ENCODE measurements at regions not wholly inside any gene's neighbourhood (a gene's known extent, or its start where the extent isn't known, plus 50 kb on each side); places are given as distances from the start of the nearest gene placed in this dataset.
"Not testable (repeated sequence)": the region's sequence is repeated elsewhere in the genome, so short reads cannot be mapped to it uniquely, and the experiment has no call there.

GRCh38 chr2:75828826-75829225 is 118.1 kb upstream of the GCFC2 start:
- Histone ChIP-seq H3K79me2 (ENCODE audit: control insufficient read depth, low read length) (no peaks in the 10 kb centered on the region), H4K20me1 (ENCODE audit: control insufficient read depth, insufficient read depth, low read depth, low read length) (no peaks in the 10 kb centered on the region)
- no peak for TF ChIP-seq CTCF (IDR thresholded peaks at IDR 0.05; ENCODE audit: low read depth, low read length, poor library complexity, severe bottlenecking)
- TF ChIP-seq EZH2phosphoT487 (IDR thresholded peaks at IDR 0.05; ENCODE audit: borderline replicate concordance, low read length), result no peak

DNA sequence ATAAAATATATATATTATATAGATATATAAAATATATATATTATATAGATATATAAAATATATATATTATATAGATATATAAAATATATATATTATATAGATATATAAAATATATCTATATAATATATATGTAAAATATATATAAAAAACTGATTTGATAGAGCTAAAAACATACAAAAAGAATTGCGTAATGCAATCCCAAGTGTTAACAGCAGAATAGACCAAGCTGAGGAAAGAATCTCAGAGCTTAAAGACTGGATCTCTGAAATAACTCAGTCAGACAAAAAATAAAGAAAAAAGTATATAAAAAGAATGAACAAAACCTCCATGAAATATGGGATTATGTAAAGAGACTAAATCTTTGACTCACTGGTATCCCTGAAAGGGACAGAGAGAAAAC is 112.8 kb upstream of the GCFC2 start:
- H4K20me1 ChIP-seq (ENCODE audit: control insufficient read depth, insufficient read depth, low read depth, low read length); H3F3A ChIP-seq (ENCODE audit: control insufficient read depth, insufficient read depth); H3K4me2 ChIP-seq (ENCODE audit: low read length); H3K4me3 ChIP-seq (ENCODE audit: low read length); H3K36me3 ChIP-seq (ENCODE audit: control insufficient read depth, low read length); H3K79me2 ChIP-seq (ENCODE audit: control insufficient read depth, low read length); H3K9me2 ChIP-seq (replicated peaks; ENCODE audit: control insufficient read depth, low read length); H3K4me1 ChIP-seq (ENCODE audit: control insufficient read depth, low read length); H3K27me3 ChIP-seq (ENCODE audit: control insufficient read depth, low read length); H3K27ac ChIP-seq (ENCODE audit: low read depth, low read length); H3K9me3 ChIP-seq (ENCODE audit: control insufficient read depth, insufficient read depth, low read length): not testable (repeated sequence)

More at GRCh38 chr2:75828826-75829225, 118.1 kb upstream of the GCFC2 start:
- no peaks in the 10 kb centered on the region for H3K9me3 ChIP-seq (ENCODE audit: control insufficient read depth, insufficient read depth, low read length)
- no peak overlapping the region for H3K27ac ChIP-seq (ENCODE audit: low read depth, low read length)
- no peaks in the 10 kb centered on the region for H3F3A ChIP-seq (ENCODE audit: control insufficient read depth, insufficient read depth)
- H3K4me2 ChIP-seq (ENCODE audit: low read length), result no peak overlapping the region
- no peaks in the 10 kb centered on the region for H3K36me3 ChIP-seq (ENCODE audit: control insufficient read depth, low read length)
- H3K27me3 ChIP-seq (ENCODE audit: control insufficient read depth, low read length), result no peaks in the 10 kb centered on the region
- no peaks in the 10 kb centered on the region for H3K9me2 ChIP-seq (replicated peaks; ENCODE audit: control insufficient read depth, low read length)
- no peaks in the 10 kb centered on the region for H3K4me1 ChIP-seq (ENCODE audit: control insufficient read depth, low read length)
- no peak overlapping the region for H3K4me3 ChIP-seq (ENCODE audit: low read length)

DNA sequence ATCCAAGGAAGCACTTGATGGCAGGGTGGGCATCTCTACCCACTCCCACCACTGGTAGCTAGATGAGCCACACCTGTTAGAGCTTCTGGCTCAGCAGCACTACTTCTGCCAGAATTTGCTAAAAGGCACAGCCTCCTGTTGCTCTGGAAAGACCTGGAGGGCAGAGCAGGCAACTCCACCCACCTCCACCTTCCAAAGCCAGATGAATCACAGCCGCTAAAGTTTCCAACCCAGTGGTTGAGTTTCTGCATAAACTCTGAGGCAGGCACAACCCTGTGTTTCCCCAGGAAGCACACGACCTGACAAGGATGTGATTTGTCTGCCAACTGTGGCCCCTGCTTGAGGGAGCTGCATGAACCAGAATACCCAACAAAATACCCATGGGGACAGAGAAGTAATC is 111.6 kb upstream of the GCFC2 start:
- Histone ChIP-seq H4K20me1 (ENCODE audit: control insufficient read depth, insufficient read depth, low read depth, low read length) (no peaks in the 10 kb centered on the region), H3K4me2 (ENCODE audit: low read length) (no peak overlapping the region), H3K9me2 (replicated peaks; ENCODE audit: control insufficient read depth, low read length) (no peaks in the 10 kb centered on the region), H3K79me2 (ENCODE audit: control insufficient read depth, low read length) (no peaks in the 10 kb centered on the region), H3K4me3 (ENCODE audit: low read length) (no peak overlapping the region), H3K9me3 (ENCODE audit: control insufficient read depth, insufficient read depth, low read length) (no peaks in the 10 kb centered on the region), H3K36me3 (ENCODE audit: control insufficient read depth, low read length) (no peaks in the 10 kb centered on the region), H3K27me3 (ENCODE audit: control insufficient read depth, low read length) (no peaks in the 10 kb centered on the region), H3F3A (ENCODE audit: control insufficient read depth, insufficient read depth) (no peaks in the 10 kb centered on the region), H3K4me1 (ENCODE audit: control insufficient read depth, low read length) (no peaks in the 10 kb centered on the region), H3K27ac (ENCODE audit: low read depth, low read length) (no peak overlapping the region)
- no peak for TF ChIP-seq CTCF (IDR thresholded peaks at IDR 0.05; ENCODE audit: low read depth, low read length, poor library complexity, severe bottlenecking)
- TF ChIP-seq EZH2phosphoT487 (IDR thresholded peaks at IDR 0.05; ENCODE audit: borderline replicate concordance, low read length), result no peak

GRCh38 chr2:75820693-75821092 is 110.0 kb upstream of the GCFC2 start:
- Histone ChIP-seq H3F3A (ENCODE audit: control insufficient read depth, insufficient read depth) (no peaks in the 10 kb centered on the region), H3K36me3 (ENCODE audit: control insufficient read depth, low read length) (no peaks in the 10 kb centered on the region), H4K20me1 (ENCODE audit: control insufficient read depth, insufficient read depth, low read depth, low read length) (no peaks in the 10 kb centered on the region), H3K4me1 (ENCODE audit: control insufficient read depth, low read length) (no peaks in the 10 kb centered on the region), H3K9me3 (ENCODE audit: control insufficient read depth, insufficient read depth, low read length) (no peaks in the 10 kb centered on the region), H3K79me2 (ENCODE audit: control insufficient read depth, low read length) (no peaks in the 10 kb centered on the region), H3K27me3 (ENCODE audit: control insufficient read depth, low read length) (no peaks in the 10 kb centered on the region), H3K4me3 (ENCODE audit: low read length) (no peak overlapping the region), H3K9me2 (replicated peaks; ENCODE audit: control insufficient read depth, low read length) (no peaks in the 10 kb centered on the region), H3K4me2 (ENCODE audit: low read length) (no peak overlapping the region), H3K27ac (ENCODE audit: low read depth, low read length) (no peak overlapping the region)
- TF ChIP-seq EZH2phosphoT487 (IDR thresholded peaks at IDR 0.05; ENCODE audit: borderline replicate concordance, low read length) (no peak), CTCF (IDR thresholded peaks at IDR 0.05; ENCODE audit: low read depth, low read length, poor library complexity, severe bottlenecking) (no peak)
